SK-N-SH (cell line): ENCODE measurements at regions not wholly inside any gene's neighbourhood (a gene's known extent, or its start where the extent isn't known, plus 50 kb on each side); places are given as distances from the start of the nearest gene placed in this dataset.

Source experiments
- CTCF ChIA-PET: fragments of 300-600, 350-600 bp; formaldehyde crosslinking; extraction: SDS; loops from one replicate; lab custom pipeline; 2021; lab: Yijun Ruan, JAX
- POLR2A ChIA-PET: fragments of 350-600 bp; sonication (Branson Sonifier 250); formaldehyde crosslinking; extraction: SDS; loops from one replicate; lab custom pipeline; 2020; ENCODE audit warnings: antibody characterized with exemption, inconsistent platforms; lab: Yijun Ruan, JAX
- DNase-seq: peaks from one replicate; pipeline ENCODE4 v3.0.0; 2012
- H2AFZ ChIP-seq: fragments of 200-600 bp; sonication (generic); 2 replicates; pipeline ENCODE4 v1.8.1; 2016; ENCODE audit warnings: antibody characterized with exemption, mild to moderate bottlenecking, low read depth
- H3F3A ChIP-seq: fragments of 200-600 bp; sonication (generic); replicated peaks from 2 replicates; pipeline ENCODE3; 2016; ENCODE audit warnings: antibody characterized with exemption, mild to moderate bottlenecking; ENCODE audit not compliant: insufficient read depth
- H3K27ac ChIP-seq, 2 experiments: fragments of 200-500 bp in 1 of 2; fragments of 200-600 bp in 1 of 2; sonication (Bioruptor generic) in 1 of 2; sonication (generic), shearing (Covaris generic) in 1 of 2; 2 replicates each; pipeline versions ENCODE4 v1.5.1 to v1.6.1; 2014 to 2016; ENCODE audit warnings: low read depth in 2 of 2, inconsistent platforms in 1 of 2, low read length in 1 of 2, mild to moderate bottlenecking in 1 of 2, mixed read lengths in 1 of 2
- H3K27me3 ChIP-seq: fragments of 200-600 bp; sonication (generic), shearing (Covaris generic); 2 replicates; pipeline ENCODE4 v1.6.1; 2016; ENCODE audit warnings: mixed run types; ENCODE audit not compliant: insufficient read depth
- H3K36me3 ChIP-seq, 2 experiments: fragments of 200-500 bp in 1 of 2; fragments of 200-600 bp in 1 of 2; sonication (Bioruptor generic) in 1 of 2; sonication (generic) in 1 of 2; replicated peaks in 1 of 2; 2 replicates each; pipeline versions ENCODE3 to v1.5.1; 2014 to 2016; ENCODE audit warnings: low read length in 1 of 2, mild to moderate bottlenecking in 1 of 2; ENCODE audit not compliant: insufficient read depth in 2 of 2, control insufficient read depth in 1 of 2
- H3K4me1 ChIP-seq, 2 experiments: fragments of 200-500 bp in 1 of 2; fragments of 200-600 bp in 1 of 2; sonication (Bioruptor generic) in 1 of 2; sonication (generic), shearing (Covaris generic) in 1 of 2; 2 replicates each; pipeline versions ENCODE4 v1.5.1 to v1.6.1; 2014 to 2016; ENCODE audit warnings: low read depth in 1 of 2, low read length in 1 of 2, mixed run types in 1 of 2; ENCODE audit not compliant: insufficient read depth in 2 of 2, control insufficient read depth in 1 of 2
- H3K4me2 ChIP-seq: fragments of 200-600 bp; sonication (generic), shearing (Covaris generic); 2 replicates; pipeline ENCODE4 v1.6.1; 2017; ENCODE audit warnings: mixed run types
- H3K4me3 ChIP-seq, 2 experiments: fragments of 200-500 bp in 1 of 2; fragments of 200-600 bp in 1 of 2; sonication (Bioruptor generic) in 1 of 2; sonication (generic), shearing (Covaris generic) in 1 of 2; 2 replicates each; pipeline versions ENCODE4 v1.5.1 to v1.8.1; 2014 to 2016; ENCODE audit warnings: low read depth in 2 of 2, inconsistent platforms in 1 of 2, low read length in 1 of 2, mild to moderate bottlenecking in 1 of 2, mixed read lengths in 1 of 2, moderate library complexity in 1 of 2
- H3K79me2 ChIP-seq: fragments of 200-600 bp; sonication (generic); 2 replicates; pipeline ENCODE4 v1.8.1; 2017; ENCODE audit warnings: mild to moderate bottlenecking; ENCODE audit not compliant: insufficient read depth
- H3K9ac ChIP-seq: fragments of 200-600 bp; sonication (generic); 2 replicates; pipeline ENCODE4 v1.6.1; 2017; ENCODE audit warnings: mixed run types
- H3K9me2 ChIP-seq: fragments of 200-600 bp; sonication (generic); 2 replicates; pipeline ENCODE4 v1.6.1; 2017; ENCODE audit warnings: mixed run types
- H3K9me3 ChIP-seq: fragments of 200-600 bp; sonication (generic); 2 replicates; pipeline ENCODE4 v1.6.1; 2017; ENCODE audit warnings: mixed run types, mild to moderate bottlenecking, moderate library complexity
- H4K20me1 ChIP-seq: fragments of 200-600 bp; sonication (generic); 2 replicates; pipeline ENCODE4 v1.6.1; 2017; ENCODE audit warnings: mild to moderate bottlenecking, mixed run types; ENCODE audit not compliant: insufficient read depth
- CHD2 ChIP-seq: fragments of 150-350 bp; IDR thresholded peaks from 2 replicates; pipeline ENCODE4 v1.6.1; 2018; ENCODE audit warnings: low read length; ENCODE audit not compliant: partially characterized antibody
- ELF1 ChIP-seq: IDR thresholded peaks from 2 replicates; pipeline ENCODE4 v1.4.0; 2012
- FOSL2 ChIP-seq: IDR thresholded peaks from 2 replicates; pipeline ENCODE4 v1.4.0; 2012; ENCODE audit warnings: low read depth, mild to moderate bottlenecking, moderate library complexity, borderline replicate concordance
- FOXJ3 ChIP-seq: sonication (generic); formaldehyde crosslinking; IDR thresholded peaks from 2 replicates; pipeline ENCODE4 v1.5.1; 2020; ENCODE audit warnings: mild to moderate bottlenecking, missing genetic modification reagents
- GATA2 ChIP-seq: sonication (generic); formaldehyde crosslinking; IDR thresholded peaks from 2 replicates; pipeline ENCODE4 v1.5.0; 2020; ENCODE audit warnings: mild to moderate bottlenecking, missing genetic modification reagents
- IRF3 ChIP-seq: fragments of 150-350 bp; IDR thresholded peaks from 2 replicates; pipeline ENCODE4 v1.6.1; 2016; ENCODE audit warnings: mild to moderate bottlenecking, low read depth, low read length
- JUND ChIP-seq: IDR thresholded peaks from 2 replicates; pipeline ENCODE4 v1.4.0; 2012
- MXI1 ChIP-seq: IDR thresholded peaks from 2 replicates; pipeline ENCODE4 v1.6.1; 2012; ENCODE audit warnings: mild to moderate bottlenecking, low read depth, low read length, improper control_type of control experiment
- NRF1 ChIP-seq: IDR thresholded peaks from 2 replicates; pipeline ENCODE4 v1.6.1; 2012; ENCODE audit warnings: low read depth, mild to moderate bottlenecking, low read length
- POLR2AphosphoS5 ChIP-seq: IDR thresholded peaks from 2 replicates; pipeline ENCODE4 v1.6.1; 2012; ENCODE audit warnings: low read depth, low read length
- RCOR1 ChIP-seq: fragments of 150-350 bp; IDR thresholded peaks from 2 replicates; pipeline ENCODE4 v1.6.1; 2017; ENCODE audit warnings: antibody characterized with exemption, low read length
- RFX5 ChIP-seq: IDR thresholded peaks from 2 replicates; pipeline ENCODE4 v1.6.1; 2012; ENCODE audit warnings: mild to moderate bottlenecking, improper control_type of control experiment, low read length
- SIN3A ChIP-seq: IDR thresholded peaks from 2 replicates; pipeline ENCODE4 v1.6.1; 2012; ENCODE audit warnings: low read depth, mild to moderate bottlenecking, low read length, moderate library complexity, borderline replicate concordance
- SMC3 ChIP-seq: IDR thresholded peaks from 2 replicates; pipeline ENCODE4 v1.6.1; 2012; ENCODE audit warnings: low read depth, low read length, improper control_type of control experiment
- TEAD4 ChIP-seq: IDR thresholded peaks from 2 replicates; pipeline ENCODE4 v1.4.0; 2012; ENCODE audit warnings: mild to moderate bottlenecking, borderline replicate concordance; ENCODE audit not compliant: insufficient read depth
- USF1 ChIP-seq: IDR thresholded peaks from 2 replicates; pipeline ENCODE4 v1.4.0; 2012; ENCODE audit warnings: low read depth, borderline replicate concordance
- ZBTB33 ChIP-seq: IDR thresholded peaks from 2 replicates; pipeline ENCODE4 v1.4.0; 2012; ENCODE audit warnings: low read depth, borderline replicate concordance
- WGBS: methylation state at CpG from one replicate; pipeline ENCODE4 v1.1.6; 2017; ENCODE audit warnings: low lambda C conversion rate; 5-methylcytosine and 5-hydroxymethylcytosine counted together

- no peaks in the 10 kb centered on the region for H3K36me3 ChIP-seq
- ChIA-PET CTCF (interaction anchor here (1.1 kb wide), 1 partner anchor 14 kb away, joined by 3 read pairs; no protein-coding TSS in a partner anchor), POLR2A (no interaction called here)
- no peak overlapping the region for H3K4me2 ChIP-seq
- no peak overlapping the region for H3K27ac ChIP-seq
- TF ChIP-seq CHD2 = no peak
- TF ChIP-seq POLR2AphosphoS5 = no peak
- TF ChIP-seq TEAD4 = no peak
- TF ChIP-seq ZBTB33 = no peak
- no peak for TF ChIP-seq FOXJ3 (CRISPR knock-in tag)
- TF ChIP-seq NRF1 = no peak
- no peak for TF ChIP-seq FOSL2
- no peak for TF ChIP-seq SIN3A
- no peak for TF ChIP-seq ELF1
- no peak for TF ChIP-seq MXI1
- no peak for TF ChIP-seq JUND
- no peak for TF ChIP-seq IRF3
- TF ChIP-seq RFX5 = no peak
- no peak for TF ChIP-seq USF1
- TF ChIP-seq SMC3 = no peak
- no peak for TF ChIP-seq RCOR1
- no peak for TF ChIP-seq GATA2
- no peak overlapping the region for H2AFZ ChIP-seq
- H3K9me2 ChIP-seq = no peaks in the 10 kb centered on the region
- no peak overlapping the region for H3K9ac ChIP-seq
- H3K9me3 ChIP-seq = no peaks in the 10 kb centered on the region
- no peaks in the 10 kb centered on the region for H3K27me3 ChIP-seq
- 74% methylated on average over 13 of the region's 13 CpGs for WGBS
- no peaks in the 10 kb centered on the region for H3K4me1 ChIP-seq
- DNase-seq = no peak
- no peaks in the 10 kb centered on the region for H3F3A ChIP-seq
- H4K20me1 ChIP-seq = no peaks in the 10 kb centered on the region
- H3K4me3 ChIP-seq = no peak overlapping the region
- H3K79me2 ChIP-seq = no peaks in the 10 kb centered on the region
Observed at GRCh38 chr16:63703612-63704011, 1418.3 kb downstream of the CDH11 start.
